Thoracic aorta (tissue), 2 donors: ENCODE measurements at regions not wholly inside any gene's neighbourhood (a gene's known extent, or its start where the extent isn't known, plus 50 kb on each side); places are given as distances from the start of the nearest gene placed in this dataset.

Experiments
- ATAC-seq: fragments of 150-250 bp; one replicate; pipeline ENCODE4 v1.8.0; 2017; ENCODE audit warnings: low read depth; ENCODE audit not compliant: insufficient number of reproducible peaks, low FRiP score
- DNase-seq: peaks from one replicate; pipeline ENCODE4 v3.0.0-alpha.2; 2020; ENCODE audit warnings: low spot score
- H3K27ac ChIP-seq, 2 donors: fragments of 200-600 bp; sonication (generic); 1 replicate in 1 of 2; 2 replicates in 1 of 2; pipeline ENCODE4 v1.5.1; 2016; ENCODE audit warnings: mild to moderate bottlenecking in 2 of 2, moderate library complexity in 2 of 2
- H3K27me3 ChIP-seq: fragments of 200-600 bp; sonication (generic); replicated peaks from 2 replicates; pipeline ENCODE4 v1.6.0; 2016; ENCODE audit warnings: mild to moderate bottlenecking; ENCODE audit not compliant: insufficient read depth
- H3K36me3 ChIP-seq: fragments of 200-600 bp; sonication (generic); one replicate; pipeline ENCODE4 v1.5.1; 2016
- H3K4me1 ChIP-seq, 2 donors: fragments of 200-600 bp; sonication (generic); 1 replicate in 1 of 2; 2 replicates in 1 of 2; pipeline versions ENCODE4 v1.5.1 to v1.6.0; 2016; ENCODE audit warnings: low read depth in 2 of 2, mild to moderate bottlenecking in 1 of 2; ENCODE audit not compliant: control insufficient read depth in 1 of 2
- H3K4me3 ChIP-seq: fragments of 200-600 bp; sonication (generic); 2 replicates; pipeline ENCODE4 v1.5.1; 2016; ENCODE audit warnings: mild to moderate bottlenecking
- H3K9me3 ChIP-seq: fragments of 200-600 bp; sonication (generic); 2 replicates; pipeline ENCODE4 v1.5.1; 2016
- TF ChIP-seq, protein P1 (sequence below): fragments of 200-600 bp; sonication (generic); IDR thresholded peaks from one replicate; pipeline ENCODE4 v1.5.1; 2019; ENCODE audit warnings: antibody characterized with exemption

DNA sequence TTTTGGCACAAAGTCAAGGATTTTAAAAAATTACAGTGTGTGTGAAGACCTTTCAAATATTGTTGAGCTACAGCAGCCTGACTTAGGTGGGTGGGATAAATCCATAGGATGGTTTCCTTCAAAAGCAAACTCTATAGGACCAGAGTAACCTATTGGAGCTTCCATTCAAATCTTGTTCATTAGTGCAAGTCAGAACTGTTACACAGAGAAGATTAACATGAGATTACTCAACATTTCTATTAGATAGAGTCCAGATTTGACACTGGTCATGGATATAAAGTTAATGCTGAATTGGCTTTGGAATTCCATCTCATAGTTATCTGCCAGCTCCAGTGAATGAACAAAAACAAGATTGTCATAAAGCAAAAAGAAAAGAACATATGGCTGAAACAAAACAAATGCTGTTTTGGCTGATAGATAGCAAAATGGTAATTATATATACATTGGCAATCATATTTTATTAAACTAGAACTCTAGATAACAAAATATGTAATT, 129.6 kb upstream of the SEMA3A start:
- no peaks in the 10 kb centered on the region for H3K27me3 ChIP-seq
- ATAC-seq = no peak
- H3K4me1 ChIP-seq = no peaks in the 10 kb centered on the region
- no peak overlapping the region for H3K4me3 ChIP-seq
- no peak for DNase-seq
- H3K9me3 ChIP-seq = no peaks in the 10 kb centered on the region
- H3K36me3 ChIP-seq = no peaks in the 10 kb centered on the region
- no peak overlapping the region for H3K27ac ChIP-seq
- TF ChIP-seq, protein P1, sequence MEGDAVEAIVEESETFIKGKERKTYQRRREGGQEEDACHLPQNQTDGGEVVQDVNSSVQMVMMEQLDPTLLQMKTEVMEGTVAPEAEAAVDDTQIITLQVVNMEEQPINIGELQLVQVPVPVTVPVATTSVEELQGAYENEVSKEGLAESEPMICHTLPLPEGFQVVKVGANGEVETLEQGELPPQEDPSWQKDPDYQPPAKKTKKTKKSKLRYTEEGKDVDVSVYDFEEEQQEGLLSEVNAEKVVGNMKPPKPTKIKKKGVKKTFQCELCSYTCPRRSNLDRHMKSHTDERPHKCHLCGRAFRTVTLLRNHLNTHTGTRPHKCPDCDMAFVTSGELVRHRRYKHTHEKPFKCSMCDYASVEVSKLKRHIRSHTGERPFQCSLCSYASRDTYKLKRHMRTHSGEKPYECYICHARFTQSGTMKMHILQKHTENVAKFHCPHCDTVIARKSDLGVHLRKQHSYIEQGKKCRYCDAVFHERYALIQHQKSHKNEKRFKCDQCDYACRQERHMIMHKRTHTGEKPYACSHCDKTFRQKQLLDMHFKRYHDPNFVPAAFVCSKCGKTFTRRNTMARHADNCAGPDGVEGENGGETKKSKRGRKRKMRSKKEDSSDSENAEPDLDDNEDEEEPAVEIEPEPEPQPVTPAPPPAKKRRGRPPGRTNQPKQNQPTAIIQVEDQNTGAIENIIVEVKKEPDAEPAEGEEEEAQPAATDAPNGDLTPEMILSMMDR = no peak

- Histone ChIP-seq H3K27me3 (no peaks in the 10 kb centered on the region), H3K36me3 (no peaks in the 10 kb centered on the region), H3K4me1 (no peaks in the 10 kb centered on the region), H3K4me3 (no peak overlapping the region), H3K9me3 (no peaks in the 10 kb centered on the region), H3K27ac (no peak overlapping the region)
- ATAC-seq = no peak
- TF ChIP-seq, protein P1 = no peak
- DNase-seq = no peak
Observed at GRCh38 chr7:84317536-84317935, 122.9 kb upstream of the SEMA3A start.

DNA sequence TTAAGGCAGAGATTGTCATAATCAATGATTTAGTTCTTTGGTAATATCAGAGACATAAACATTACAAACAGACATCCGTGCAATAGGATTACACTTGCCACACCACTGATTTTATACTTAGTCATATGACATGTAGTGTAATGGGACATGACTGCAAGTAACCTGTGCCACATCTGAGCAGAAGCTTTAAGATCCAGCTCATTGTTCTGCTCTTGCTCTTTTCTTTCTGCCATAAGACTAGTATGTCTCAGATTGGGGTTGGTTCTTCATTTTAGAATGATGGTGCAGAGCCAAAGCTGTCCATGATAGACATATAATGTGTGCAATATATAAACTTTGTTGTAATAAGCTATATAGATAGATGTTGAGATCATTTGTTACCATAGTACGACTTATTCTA, 119.7 kb upstream of the SEMA3A start:
- no peaks in the 10 kb centered on the region for H3K9me3 ChIP-seq
- H3K27me3 ChIP-seq = no peaks in the 10 kb centered on the region
- H3K36me3 ChIP-seq = no peaks in the 10 kb centered on the region
- DNase-seq (no peak), ATAC-seq (no peak)
- H3K27ac ChIP-seq = no peak overlapping the region
- no peaks in the 10 kb centered on the region for H3K4me1 ChIP-seq
- TF ChIP-seq, protein P1 = no peak
- no peak overlapping the region for H3K4me3 ChIP-seq

DNA sequence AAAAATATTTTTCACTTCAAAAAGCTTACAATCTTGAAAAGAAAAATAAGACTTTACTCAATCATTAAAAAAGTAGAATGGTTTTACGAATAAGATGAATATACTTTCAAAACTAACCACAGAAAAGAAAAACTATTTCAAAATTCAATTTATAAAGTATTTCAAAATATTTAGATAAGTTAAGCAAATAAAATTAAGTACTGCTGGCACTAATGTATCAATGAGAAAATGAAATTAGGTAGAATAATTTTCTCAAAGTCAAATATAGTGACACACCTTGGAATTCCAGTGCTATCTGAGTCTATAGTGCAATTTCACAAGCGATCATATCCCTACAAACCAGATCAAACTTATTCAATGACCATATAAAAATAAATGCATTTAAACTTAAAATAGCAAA, 109.8 kb upstream of the SEMA3A start:
- H3K4me3 ChIP-seq = no peak overlapping the region
- no peaks in the 10 kb centered on the region for H3K36me3 ChIP-seq
- DNase-seq = no peak
- H3K4me1 ChIP-seq = no peaks in the 10 kb centered on the region
- H3K27ac ChIP-seq = no peak overlapping the region
- no peaks in the 10 kb centered on the region for H3K9me3 ChIP-seq
- H3K27me3 ChIP-seq = no peaks in the 10 kb centered on the region
- TF ChIP-seq, protein P1 = no peak
- no peak for ATAC-seq

DNA sequence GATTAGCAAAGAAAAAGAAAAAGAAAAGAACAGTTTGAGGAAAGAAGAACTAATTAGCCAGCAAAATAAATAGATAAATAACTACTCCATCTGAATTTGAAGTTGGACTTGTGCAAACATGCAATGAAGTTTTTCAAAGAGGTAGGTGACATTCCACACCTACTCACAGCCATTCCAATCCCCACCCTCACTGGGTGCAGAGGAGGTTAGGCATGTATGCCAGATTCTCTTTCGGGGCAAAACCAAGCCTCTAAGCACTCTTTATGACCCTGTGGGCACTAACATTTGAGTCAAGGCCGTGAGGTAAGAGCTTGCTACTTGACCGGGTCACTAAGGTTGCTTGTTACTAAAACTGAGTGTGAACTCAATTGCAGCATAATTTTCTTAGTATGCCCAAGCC, 108.4 kb upstream of the SEMA3A start:
- ATAC-seq (no peak), DNase-seq (no peak)
- Histone ChIP-seq H3K27me3 (no peaks in the 10 kb centered on the region), H3K27ac (no peak overlapping the region), H3K4me3 (no peak overlapping the region), H3K36me3 (no peaks in the 10 kb centered on the region), H3K9me3 (no peaks in the 10 kb centered on the region), H3K4me1 (no peaks in the 10 kb centered on the region)
- TF ChIP-seq, protein P1 = no peak
